Stimulated activated CD4-positive, alpha-beta T cell treated with anti-CD3 and anti-CD28 coated beads, Interleukin-4, amount 100 ng/mL, for 24 hours (primary cell): ENCODE measurements at regions not wholly inside any gene's neighbourhood (a gene's known extent, or its start where the extent isn't known, plus 50 kb on each side); places are given as distances from the start of the nearest gene placed in this dataset.
"Not testable (repeated sequence)": the region's sequence is repeated elsewhere in the genome, so short reads cannot be mapped to it uniquely, and the experiment has no call there.

Experiments
- DNase-seq: peaks from one replicate; pipeline ENCODE4 v3.0.0-alpha.2; 2020

GRCh38 chr1:244106837-244107493, 55.9 kb downstream of the ZBTB18 start:
- DNase-seq, result no peak

GRCh38 chr1:244111027-244111426, 59.9 kb downstream of the ZBTB18 start:
- DNase-seq, result no peak

DNA sequence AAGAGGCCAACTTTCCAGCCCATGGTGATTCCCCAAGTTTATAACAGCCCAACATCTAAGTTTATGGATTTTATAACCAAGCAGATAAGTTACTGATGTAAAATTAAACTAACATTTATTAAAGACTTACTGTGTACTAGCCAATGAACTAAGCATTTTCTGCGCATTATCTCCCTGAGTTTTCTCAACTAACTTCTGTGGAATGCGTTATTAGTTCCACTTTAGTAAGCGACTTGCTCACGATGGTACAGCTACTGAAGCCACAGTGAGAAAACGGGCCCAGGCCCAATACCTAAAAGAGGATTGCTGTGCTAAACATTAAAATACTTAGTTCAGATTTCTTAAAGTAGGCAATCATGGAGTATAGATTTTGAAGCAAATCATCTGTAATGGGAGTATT, 61.0 kb downstream of the ZBTB18 start:
- no peak for DNase-seq

- no peak for DNase-seq
Observed at GRCh38 chr1:244112636-244113035, 61.6 kb downstream of the ZBTB18 start.

GRCh38 chr1:244113532-244114320, 62.6 kb downstream of the ZBTB18 start:
- no peak for DNase-seq

DNA sequence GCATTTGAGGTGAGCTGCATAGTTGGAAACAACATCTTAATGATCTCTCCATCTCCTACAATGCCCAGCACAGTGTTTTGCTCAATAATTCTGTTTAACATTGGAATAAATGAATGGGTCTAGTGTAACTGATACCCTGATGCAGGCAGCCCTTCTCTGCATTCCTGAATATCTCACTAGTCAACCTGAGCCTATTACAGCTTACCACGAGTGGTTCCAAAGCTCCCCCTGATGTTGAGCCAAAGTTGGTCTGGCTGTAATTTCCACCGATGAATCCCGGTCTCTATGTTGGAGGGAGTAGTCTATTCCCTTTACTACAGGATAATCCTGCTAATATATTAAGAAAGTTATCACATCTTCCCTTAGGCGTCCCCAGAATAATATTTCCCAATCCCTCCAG, 63.8 kb downstream of the ZBTB18 start:
- no peak for DNase-seq

DNA sequence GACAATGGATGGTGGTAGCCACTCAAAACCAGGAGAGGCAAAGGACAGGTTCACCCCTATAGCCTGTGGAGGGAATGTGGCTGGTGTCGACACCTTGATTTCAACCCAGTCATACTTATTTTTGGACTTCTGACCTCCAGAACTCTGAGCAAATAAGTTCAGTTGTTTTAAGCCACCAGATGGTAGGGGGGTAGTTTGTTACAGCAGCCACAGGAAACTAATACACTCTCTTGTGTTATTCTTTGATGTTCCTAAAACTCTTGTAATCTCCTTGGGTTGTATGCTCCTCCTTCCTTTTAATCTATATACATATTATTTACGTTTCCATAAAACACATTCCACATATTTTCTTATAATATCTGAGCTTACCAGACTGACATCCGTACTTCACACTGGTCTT, 65.9 kb downstream of the ZBTB18 start:
- DNase-seq, result no peak

DNA sequence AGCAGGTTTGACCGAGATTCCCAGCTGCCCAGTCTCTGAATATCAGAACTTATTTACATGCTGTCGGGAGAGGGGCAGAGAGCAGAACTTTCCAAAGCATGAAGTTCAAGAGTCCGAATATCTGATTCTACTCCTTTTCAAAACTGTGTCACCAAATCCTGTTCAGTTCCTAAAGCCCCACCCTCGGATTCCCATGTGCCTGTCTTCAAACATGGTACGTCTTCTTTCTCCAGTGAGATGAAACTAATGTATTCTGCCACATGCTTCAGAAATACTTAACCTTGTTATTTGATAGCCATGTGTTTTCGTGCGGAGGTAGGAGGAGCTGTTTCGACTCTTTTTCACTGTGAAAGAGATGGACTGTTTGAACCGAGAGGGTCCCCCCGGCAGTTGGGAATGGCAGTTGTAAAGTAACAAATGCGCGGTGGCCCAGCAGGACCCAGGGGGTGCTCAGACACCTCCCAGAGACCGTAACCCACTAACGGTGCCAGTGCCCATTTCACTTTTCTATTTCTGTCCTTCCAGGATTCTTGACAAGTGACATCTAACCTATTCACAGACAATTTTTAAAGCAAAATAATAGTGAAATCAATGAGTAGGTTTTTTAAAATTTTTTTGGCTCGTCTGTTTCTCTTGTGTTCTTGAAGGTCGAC, 67.2 kb downstream of the ZBTB18 start:
- no peak for DNase-seq

- DNase-seq, result no peak
Observed at GRCh38 chr1:244128591-244129383, 77.7 kb downstream of the ZBTB18 start.

DNA sequence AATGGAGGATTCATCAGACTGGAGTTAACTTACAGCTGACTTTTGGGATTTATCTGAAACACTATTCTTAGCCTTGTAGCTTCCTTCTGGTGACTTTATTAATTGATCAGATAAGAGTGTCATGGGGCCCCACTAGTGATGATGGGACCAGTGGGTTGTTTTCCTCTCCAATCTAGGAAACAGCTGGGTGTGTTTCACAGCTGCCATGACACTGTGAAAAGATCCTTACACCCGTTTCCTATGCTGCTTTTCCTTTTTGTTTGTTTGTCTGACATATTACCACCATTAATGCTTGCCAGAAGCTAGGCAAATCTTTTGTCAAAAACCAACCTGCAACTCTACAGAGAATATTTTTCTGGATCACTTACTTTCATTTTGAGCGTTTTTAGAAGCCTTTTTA, 86.2 kb downstream of the ZBTB18 start:
- DNase-seq, result no peak

DNA sequence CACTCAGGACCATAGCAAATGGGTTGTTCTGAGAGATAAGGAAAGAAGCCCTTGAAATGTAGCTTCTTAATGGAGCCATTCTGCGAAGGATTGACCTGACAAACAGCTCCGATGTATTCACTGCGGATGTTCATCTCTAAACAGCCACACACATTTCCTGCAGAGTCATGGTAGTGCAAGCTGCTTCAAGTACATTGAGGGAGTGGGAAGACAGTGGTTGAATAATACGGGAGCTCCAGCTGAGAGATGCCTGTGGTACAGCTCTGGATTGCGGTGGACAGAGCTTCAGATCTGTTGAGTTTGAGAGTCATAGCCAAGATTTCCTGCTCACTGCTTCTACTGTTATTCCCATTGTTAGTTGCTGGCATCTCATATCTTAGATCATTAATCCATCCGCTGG, 86.6 kb downstream of the ZBTB18 start:
- no peak for DNase-seq

GRCh38 chr1:244138399-244138798, 87.3 kb downstream of the ZBTB18 start:
- DNase-seq, result no peak

DNA sequence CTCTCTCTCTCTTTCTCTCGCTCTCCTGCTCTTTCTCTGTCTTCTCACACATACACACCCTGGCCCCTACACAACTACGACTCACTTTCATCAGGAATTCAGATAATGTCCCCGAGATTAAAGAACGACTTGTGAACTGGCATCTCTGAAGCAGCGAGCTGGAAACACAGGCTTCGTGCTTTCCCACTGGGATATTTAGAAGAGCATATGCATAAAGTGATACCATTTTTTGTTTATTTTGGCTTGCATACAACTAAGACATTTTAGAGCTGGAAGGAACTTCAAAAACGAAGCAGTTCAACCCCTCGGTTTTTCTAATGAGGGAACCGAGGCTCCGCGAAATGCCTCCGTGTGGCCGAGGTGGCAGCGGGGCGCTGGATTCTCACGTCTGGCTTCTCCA, 88.6 kb downstream of the ZBTB18 start:
- no peak for DNase-seq

DNA sequence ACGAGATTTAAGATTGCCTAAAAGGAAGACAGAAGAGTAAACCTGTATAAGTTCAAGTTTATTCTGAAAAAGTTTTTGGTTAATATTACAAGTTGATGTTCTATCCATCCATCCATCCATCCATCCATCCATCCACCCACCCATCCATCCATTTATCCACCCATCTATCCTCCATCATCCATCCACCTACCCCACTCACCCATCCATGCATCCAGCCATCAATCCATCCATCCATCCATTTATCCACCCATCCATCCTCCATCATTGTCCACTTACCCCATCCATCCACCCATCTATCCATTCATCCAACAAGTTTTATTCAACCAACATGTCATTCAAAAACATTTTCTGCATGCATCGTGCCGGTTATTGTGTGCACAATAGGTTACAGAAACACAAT, 89.3 kb downstream of the ZBTB18 start:
- DNase-seq, result no peak

- DNase-seq, result no peak
Observed at GRCh38 chr1:244144053-244144452, 93.0 kb downstream of the ZBTB18 start.

- DNase-seq, result no peak
Observed at GRCh38 chr1:244150071-244150470, 99.0 kb downstream of the ZBTB18 start.

DNA sequence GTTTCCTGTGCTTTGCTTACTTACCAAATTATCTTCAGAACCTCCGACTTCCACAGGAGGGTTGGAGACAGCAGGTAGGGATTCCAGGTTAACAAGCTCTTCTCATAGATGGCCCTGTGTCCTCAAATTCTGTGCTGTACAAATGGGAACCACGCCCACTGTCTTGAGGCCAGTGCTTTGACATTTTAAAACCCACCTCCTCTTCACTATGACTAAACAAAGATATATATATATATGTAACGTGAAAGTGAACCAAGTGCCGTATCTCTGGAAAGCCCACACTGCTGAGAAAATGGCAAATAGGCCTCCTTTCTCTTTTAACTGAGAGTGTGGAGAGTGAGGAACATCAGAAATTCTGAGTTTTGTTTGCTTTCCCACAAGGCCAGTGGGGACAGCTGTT, 99.6 kb downstream of the ZBTB18 start:
- DNase-seq, result no peak

GRCh38 chr1:244151537-244151936, 100.5 kb downstream of the ZBTB18 start:
- no peak for DNase-seq

GRCh38 chr1:244154508-244154871, 103.4 kb downstream of the ZBTB18 start:
- DNase-seq, result no peak

GRCh38 chr1:244154872-244155531, 103.9 kb downstream of the ZBTB18 start:
- no peak for DNase-seq

GRCh38 chr1:244155661-244156060, 104.6 kb downstream of the ZBTB18 start:
- no peak for DNase-seq

DNA sequence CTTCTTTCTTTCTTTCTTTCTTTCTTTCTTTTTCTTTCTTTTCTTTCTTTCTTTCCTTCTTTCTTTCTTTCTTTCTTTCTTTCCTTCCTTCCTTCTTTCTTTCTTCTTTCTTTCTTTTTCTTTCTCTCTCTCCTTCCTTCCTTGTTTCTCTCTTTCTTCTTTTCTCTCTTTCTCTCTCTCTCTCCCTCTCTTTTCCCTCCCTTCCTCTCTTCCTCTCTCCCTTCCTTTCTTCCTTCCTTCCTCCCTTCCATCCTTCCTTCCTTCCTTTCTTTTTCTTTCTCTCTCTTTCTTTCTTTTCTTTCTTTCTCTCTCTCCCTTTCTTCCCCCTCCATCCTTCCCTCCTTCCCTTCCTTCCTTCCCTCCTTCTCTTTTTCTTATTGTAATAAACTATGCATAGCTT, 105.5 kb downstream of the ZBTB18 start:
- DNase-seq, result not testable (repeated sequence)
